SK-N-SH treated with all-trans-retinoic acid at 6 μM for 48 hours (cell line): ENCODE measurements at regions not wholly inside any gene's neighbourhood (a gene's known extent, or its start where the extent isn't known, plus 50 kb on each side); places are given as distances from the start of the nearest gene placed in this dataset.

Experiments
- ATAC-seq: fragments of 200-7000 bp; cut with Tn5 transposase; 3 replicates; pipeline ENCODE4 v1.9.1; 2020; ENCODE audit warnings: mild to moderate bottlenecking, moderate library complexity
- ARNTL ChIP-seq: fragments of 450-650 bp; formaldehyde crosslinking; IDR thresholded peaks from 2 replicates; pipeline ENCODE4 v1.5.0; 2020; ENCODE audit warnings: low read depth, mild to moderate bottlenecking, moderate library complexity, borderline replicate concordance
- BACH2 ChIP-seq: fragments of 250-450 bp; sonication (Bioruptor Pico); IDR thresholded peaks from 2 replicates; pipeline ENCODE4 v1.9.0; 2021; ENCODE audit warnings: mild to moderate bottlenecking, borderline replicate concordance
- CREB5 ChIP-seq: fragments of 250-450 bp; sonication (Bioruptor Pico); IDR thresholded peaks from 2 replicates; pipeline ENCODE4 v1.5.1; 2020; ENCODE audit warnings: low read depth, mild to moderate bottlenecking, moderate library complexity
- CSDC2 ChIP-seq: fragments of 250-450 bp; sonication (Bioruptor Pico); IDR thresholded peaks from 2 replicates; pipeline ENCODE4 v1.5.0; 2020; ENCODE audit warnings: mild to moderate bottlenecking, moderate library complexity
- CSRNP3 ChIP-seq: fragments of 250-450 bp; sonication (Bioruptor Pico); IDR thresholded peaks from 2 replicates; pipeline ENCODE4 v1.5.1; 2021; ENCODE audit warnings: mild to moderate bottlenecking, moderate library complexity
- ESRRG ChIP-seq: fragments of 250-450 bp; sonication (Bioruptor Pico); IDR thresholded peaks from 2 replicates; pipeline ENCODE4 v1.6.1; 2021; ENCODE audit warnings: mild to moderate bottlenecking
- GLIS3 ChIP-seq: fragments of 250-450 bp; sonication (Bioruptor Pico); IDR thresholded peaks from 2 replicates; pipeline ENCODE4 v1.5.0; 2020; ENCODE audit warnings: mild to moderate bottlenecking, moderate library complexity
- ISL1 ChIP-seq: fragments of 250-450 bp; sonication (Bioruptor Pico); IDR thresholded peaks from 2 replicates; pipeline ENCODE4 v2.1.2; 2022; ENCODE audit warnings: mild to moderate bottlenecking, moderate library complexity
- OSR1 ChIP-seq: fragments of 250-450 bp; sonication (Bioruptor Pico); IDR thresholded peaks from 2 replicates; pipeline ENCODE4 v1.8.0; 2022; ENCODE audit warnings: moderate library complexity, mild to moderate bottlenecking, inconsistent platforms
- PATZ1 ChIP-seq: fragments of 250-450 bp; sonication (Bioruptor Pico); IDR thresholded peaks from 2 replicates; pipeline ENCODE4 v1.8.0; 2020; ENCODE audit warnings: mild to moderate bottlenecking, moderate library complexity, borderline replicate concordance
- POU6F1 ChIP-seq: fragments of 250-450 bp; sonication (Bioruptor Pico); IDR thresholded peaks from 2 replicates; pipeline ENCODE4 v1.8.0; 2021; ENCODE audit warnings: low read depth, mild to moderate bottlenecking, moderate library complexity, borderline replicate concordance
- RARB ChIP-seq: fragments of 250-450 bp; sonication (Bioruptor Pico); IDR thresholded peaks from 2 replicates; pipeline ENCODE4 v1.8.0; 2021; ENCODE audit warnings: mild to moderate bottlenecking, moderate library complexity
- SNAI2 ChIP-seq: fragments of 250-450 bp; sonication (Bioruptor Pico); IDR thresholded peaks from 2 replicates; pipeline ENCODE4 v1.5.0; 2020; ENCODE audit warnings: mild to moderate bottlenecking, moderate library complexity
- TCF4 ChIP-seq: fragments of 250-450 bp; sonication (Bioruptor Pico); IDR thresholded peaks from 2 replicates; pipeline ENCODE4 v1.8.0; 2021; ENCODE audit warnings: mild to moderate bottlenecking, moderate library complexity, borderline replicate concordance
- TOX ChIP-seq: fragments of 250-450 bp; sonication (Bioruptor Pico); IDR thresholded peaks from 2 replicates; pipeline ENCODE4 v1.8.0; 2021; ENCODE audit warnings: mild to moderate bottlenecking, moderate library complexity, borderline replicate concordance
- TSHZ2 ChIP-seq: fragments of 250-450 bp; sonication (Bioruptor Pico); IDR thresholded peaks from 2 replicates; pipeline ENCODE4 v1.5.0; 2020; ENCODE audit warnings: mild to moderate bottlenecking, moderate library complexity
- ZC3H10 ChIP-seq: fragments of 250-450 bp; sonication (Bioruptor Pico); IDR thresholded peaks from 2 replicates; pipeline ENCODE4 v1.5.1; 2021; ENCODE audit warnings: mild to moderate bottlenecking, moderate library complexity
- ZFP3 ChIP-seq: fragments of 250-450 bp; sonication (Bioruptor Pico); IDR thresholded peaks from 2 replicates; pipeline ENCODE4 v1.5.0; 2020; ENCODE audit warnings: mild to moderate bottlenecking, moderate library complexity
- ZFP30 ChIP-seq: fragments of 450-650 bp; formaldehyde crosslinking; IDR thresholded peaks from 2 replicates; pipeline ENCODE4 v1.5.0; 2022; ENCODE audit warnings: mild to moderate bottlenecking, moderate library complexity
- ZNF565 ChIP-seq: fragments of 450-650 bp; formaldehyde crosslinking; conservative IDR thresholded peaks from 2 replicates; pipeline ENCODE4 v1.5.0; 2020; ENCODE audit warnings: low read depth, mild to moderate bottlenecking, moderate library complexity
- ZNF70 ChIP-seq: fragments of 450-650 bp; formaldehyde crosslinking; IDR thresholded peaks from 2 replicates; pipeline ENCODE4 v1.5.0; 2020; ENCODE audit warnings: mild to moderate bottlenecking, moderate library complexity

GRCh38 chr3:147160984-147161383 lies 245.4 kb downstream of the ZIC4 start:
- ATAC-seq, result no peak
- TF ChIP-seq ZNF70, result no peak
- TF ChIP-seq ARNTL (CRISPR knock-in tag), result no peak
- no peak for TF ChIP-seq ISL1 (CRISPR knock-in tag)
- no peak for TF ChIP-seq RARB (CRISPR knock-in tag)
- no peak for TF ChIP-seq CSRNP3 (CRISPR knock-in tag)
- TF ChIP-seq ZFP30 (CRISPR knock-in tag), result no peak
- TF ChIP-seq PATZ1 (CRISPR knock-in tag), result no peak
- TF ChIP-seq CSDC2, result no peak
- no peak for TF ChIP-seq ZC3H10 (CRISPR knock-in tag)
- no peak for TF ChIP-seq CREB5 (CRISPR knock-in tag)
- no peak for TF ChIP-seq ZNF565
- TF ChIP-seq ZFP3, result no peak
- no peak for TF ChIP-seq OSR1 (CRISPR knock-in tag)
- TF ChIP-seq TCF4 (CRISPR knock-in tag), result no peak
- no peak for TF ChIP-seq POU6F1
- TF ChIP-seq, all 23 proteins: peak for 0

- ATAC-seq, result no peak
- no peak for TF ChIP-seq CREB5 (CRISPR knock-in tag)
- no peak for TF ChIP-seq PATZ1 (CRISPR knock-in tag)
- TF ChIP-seq ZC3H10 (CRISPR knock-in tag), result no peak
- no peak for TF ChIP-seq ZFP30 (CRISPR knock-in tag)
- TF ChIP-seq GLIS3 (CRISPR knock-in tag), result no peak
- TF ChIP-seq RARB (CRISPR knock-in tag), result no peak
- TF ChIP-seq TOX, result no peak
- no peak for TF ChIP-seq ZFP3
- TF ChIP-seq ZNF70, result no peak
- TF ChIP-seq ISL1 (CRISPR knock-in tag), result no peak
- TF ChIP-seq CSRNP3 (CRISPR knock-in tag), result no peak
- TF ChIP-seq ESRRG, result no peak
- no peak for TF ChIP-seq CSDC2
- TF ChIP-seq, all 23 proteins: peak for 0
Observed at GRCh38 chr3:147159141-147159540, 247.2 kb downstream of the ZIC4 start.

GRCh38 chr3:147157631-147158030 lies 248.7 kb downstream of the ZIC4 start:
- no peak for ATAC-seq
- TF ChIP-seq ZC3H10 (CRISPR knock-in tag) (no peak), ARNTL (CRISPR knock-in tag) (no peak), ISL1 (CRISPR knock-in tag) (no peak), ZNF70 (no peak), RARB (CRISPR knock-in tag) (no peak), POU6F1 (no peak), TSHZ2 (CRISPR knock-in tag) (no peak), TCF4 (CRISPR knock-in tag) (no peak), OSR1 (CRISPR knock-in tag) (no peak), ZFP3 (no peak), SNAI2 (CRISPR knock-in tag) (no peak), BACH2 (CRISPR knock-in tag) (no peak), CSDC2 (no peak)
